ENCODE measurements at regions not wholly inside any gene's neighbourhood (a gene's known extent, or its start where the extent isn't known, plus 50 kb on each side); places are given as distances from the start of the nearest gene placed in this dataset.
"Not testable (repeated sequence)": the region's sequence is repeated elsewhere in the genome, so short reads cannot be mapped to it uniquely, and the experiment has no call there.

DNA sequence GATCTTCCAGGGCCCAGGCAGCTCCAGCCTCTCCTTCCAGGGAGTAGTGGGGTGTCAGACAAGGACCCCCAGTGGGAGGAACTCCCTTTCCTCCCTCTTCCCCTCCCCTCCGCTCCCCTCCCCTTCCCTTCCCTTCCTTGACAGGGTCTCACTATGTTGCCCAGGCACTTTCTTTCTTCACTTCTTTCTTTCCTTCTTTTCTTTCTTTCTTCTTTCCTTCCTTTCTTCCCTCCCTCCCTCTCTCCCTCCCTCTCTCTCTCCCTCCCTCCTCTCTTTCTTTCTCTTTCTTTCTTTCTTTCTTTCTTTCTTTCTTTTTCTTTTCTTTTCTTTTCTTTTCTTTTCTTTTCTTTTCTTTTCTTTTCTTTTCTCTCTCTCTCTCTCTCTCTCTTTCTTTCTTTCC, 76.6 kb upstream of the LYZL2 start:
- not testable (repeated sequence) for TF ChIP-seq EZH2 (IDR thresholded peaks at IDR 0.05; ENCODE audit: low read depth, low read length, severe bottlenecking); SIX5 (IDR thresholded peaks at IDR 0.05; ENCODE audit: low read depth, low read length); CEBPB (IDR thresholded peaks at IDR 0.05; ENCODE audit: low read depth, low read length); CBX5 (IDR thresholded peaks at IDR 0.05; ENCODE audit: low read depth, low read length)
- TF ChIP-seq, protein P1, sequence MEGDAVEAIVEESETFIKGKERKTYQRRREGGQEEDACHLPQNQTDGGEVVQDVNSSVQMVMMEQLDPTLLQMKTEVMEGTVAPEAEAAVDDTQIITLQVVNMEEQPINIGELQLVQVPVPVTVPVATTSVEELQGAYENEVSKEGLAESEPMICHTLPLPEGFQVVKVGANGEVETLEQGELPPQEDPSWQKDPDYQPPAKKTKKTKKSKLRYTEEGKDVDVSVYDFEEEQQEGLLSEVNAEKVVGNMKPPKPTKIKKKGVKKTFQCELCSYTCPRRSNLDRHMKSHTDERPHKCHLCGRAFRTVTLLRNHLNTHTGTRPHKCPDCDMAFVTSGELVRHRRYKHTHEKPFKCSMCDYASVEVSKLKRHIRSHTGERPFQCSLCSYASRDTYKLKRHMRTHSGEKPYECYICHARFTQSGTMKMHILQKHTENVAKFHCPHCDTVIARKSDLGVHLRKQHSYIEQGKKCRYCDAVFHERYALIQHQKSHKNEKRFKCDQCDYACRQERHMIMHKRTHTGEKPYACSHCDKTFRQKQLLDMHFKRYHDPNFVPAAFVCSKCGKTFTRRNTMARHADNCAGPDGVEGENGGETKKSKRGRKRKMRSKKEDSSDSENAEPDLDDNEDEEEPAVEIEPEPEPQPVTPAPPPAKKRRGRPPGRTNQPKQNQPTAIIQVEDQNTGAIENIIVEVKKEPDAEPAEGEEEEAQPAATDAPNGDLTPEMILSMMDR (IDR thresholded peaks at IDR 0.05; ENCODE audit: control extremely low read depth in 1 of 3, insufficient read depth in 1 of 3, low read depth in 1 of 3, low read length in 3 of 3) = not testable (repeated sequence)

Data from H1 (cell line).